Osteocyte (in vitro differentiated cells): ENCODE measurements at regions not wholly inside any gene's neighbourhood (a gene's known extent, or its start where the extent isn't known, plus 50 kb on each side); places are given as distances from the start of the nearest gene placed in this dataset.
"Not testable (repeated sequence)": the region's sequence is repeated elsewhere in the genome, so short reads cannot be mapped to it uniquely, and the experiment has no call there.

Experiments used
- DNase-seq: peaks from one replicate; pipeline ENCODE4 v3.0.0; 2021; ENCODE audit warnings: mixed read lengths; ENCODE audit not compliant: unreplicated experiment; ENCODE audit errors: extremely low spot score
- H3K27ac Mint-ChIP-seq: one replicate; pipeline ENCODE4 v1.8.0; 2021; ENCODE audit warnings: mild to moderate bottlenecking, mixed read lengths; ENCODE audit not compliant: unreplicated experiment
- H3K27me3 Mint-ChIP-seq: one replicate; pipeline ENCODE4 v1.8.0; 2021; ENCODE audit warnings: mixed read lengths; ENCODE audit not compliant: unreplicated experiment
- H3K36me3 Mint-ChIP-seq: one replicate; pipeline ENCODE4 v1.8.0; 2021; ENCODE audit warnings: mixed read lengths; ENCODE audit not compliant: unreplicated experiment
- H3K4me1 Mint-ChIP-seq: one replicate; pipeline ENCODE4 v1.8.0; 2021; ENCODE audit warnings: mixed read lengths; ENCODE audit not compliant: unreplicated experiment
- H3K4me3 Mint-ChIP-seq: one replicate; pipeline ENCODE4 v1.8.0; 2021; ENCODE audit warnings: mild to moderate bottlenecking, moderate library complexity, mixed read lengths; ENCODE audit not compliant: unreplicated experiment
- H3K9me3 Mint-ChIP-seq: one replicate; pipeline ENCODE4 v1.8.0; 2021; ENCODE audit warnings: mixed read lengths; ENCODE audit not compliant: unreplicated experiment
- CTCF ChIP-seq: fragments of 200-600 bp; sonication (generic); IDR thresholded peaks from 2 replicates; pipeline ENCODE4 v1.5.0; 2021; ENCODE audit warnings: antibody characterized with exemption, mild to moderate bottlenecking, moderate library complexity

DNA sequence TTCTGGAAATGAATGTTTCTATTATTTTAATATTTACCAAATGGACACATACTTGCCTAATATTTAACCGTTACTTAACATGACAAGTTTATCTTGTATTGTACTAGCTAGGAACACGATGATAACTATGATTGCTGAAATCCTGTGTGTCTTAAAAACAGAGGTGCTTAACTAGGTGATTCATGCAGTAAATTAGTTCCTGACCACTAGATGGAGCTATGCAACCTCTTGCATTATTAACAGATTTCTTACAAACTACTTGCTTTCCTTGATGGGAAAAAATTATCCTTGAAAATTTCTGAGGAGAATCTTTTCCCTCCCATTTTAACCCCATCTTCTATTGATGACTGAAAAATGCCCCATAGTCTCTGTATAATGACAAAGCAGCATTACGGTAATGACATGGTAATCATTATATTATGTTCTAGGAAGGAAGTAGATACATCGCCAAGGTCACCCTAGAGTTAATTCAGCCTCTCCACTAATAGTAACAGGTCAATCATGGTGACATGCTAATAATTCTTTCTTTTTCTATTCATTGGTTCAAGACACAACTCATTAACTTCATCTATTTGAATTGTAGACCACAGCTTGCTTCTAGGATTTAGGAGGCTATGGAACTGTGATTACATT lies 844.2 kb downstream of the RAPGEF2 start:
- TF ChIP-seq CTCF, result peak; percentile 81
- Mint-ChIP-seq H3K4me3 (no peak overlapping the region), H3K4me1 (no peaks in the 10 kb centered on the region), H3K36me3 (no peaks in the 10 kb centered on the region), H3K27me3 (peaks cover 11% of the 10 kb centered on the region), H3K9me3 (no peaks in the 10 kb centered on the region), H3K27ac (no peak overlapping the region)
- DNase-seq, result no peak

GRCh38 chr4:159950707-159951106 lies 847.8 kb downstream of the RAPGEF2 start:
- no peak for DNase-seq
- H3K27me3 Mint-ChIP-seq, result peaks cover 17% of the 10 kb centered on the region
- TF ChIP-seq CTCF, result no peak
- H3K4me1 Mint-ChIP-seq, result no peaks in the 10 kb centered on the region
- H3K27ac Mint-ChIP-seq, result no peak overlapping the region
- H3K36me3 Mint-ChIP-seq, result no peaks in the 10 kb centered on the region
- no peaks in the 10 kb centered on the region for H3K9me3 Mint-ChIP-seq
- H3K4me3 Mint-ChIP-seq, result no peak overlapping the region

GRCh38 chr4:159966746-159967145 lies 863.9 kb downstream of the RAPGEF2 start:
- peaks cover 19% of the 10 kb centered on the region for H3K27me3 Mint-ChIP-seq
- no peak for TF ChIP-seq CTCF
- no peaks in the 10 kb centered on the region for H3K4me1 Mint-ChIP-seq
- no peak overlapping the region for H3K4me3 Mint-ChIP-seq
- H3K9me3 Mint-ChIP-seq, result no peaks in the 10 kb centered on the region
- no peak overlapping the region for H3K27ac Mint-ChIP-seq
- DNase-seq, result no peak
- no peaks in the 10 kb centered on the region for H3K36me3 Mint-ChIP-seq

- H3K4me3 Mint-ChIP-seq, H3K27me3 Mint-ChIP-seq, H3K27ac Mint-ChIP-seq, DNase-seq, H3K36me3 Mint-ChIP-seq, H3K9me3 Mint-ChIP-seq, H3K4me1 Mint-ChIP-seq: not testable (repeated sequence)
Observed at GRCh38 chr4:159976871-159977482, 874.1 kb downstream of the RAPGEF2 start.

DNA sequence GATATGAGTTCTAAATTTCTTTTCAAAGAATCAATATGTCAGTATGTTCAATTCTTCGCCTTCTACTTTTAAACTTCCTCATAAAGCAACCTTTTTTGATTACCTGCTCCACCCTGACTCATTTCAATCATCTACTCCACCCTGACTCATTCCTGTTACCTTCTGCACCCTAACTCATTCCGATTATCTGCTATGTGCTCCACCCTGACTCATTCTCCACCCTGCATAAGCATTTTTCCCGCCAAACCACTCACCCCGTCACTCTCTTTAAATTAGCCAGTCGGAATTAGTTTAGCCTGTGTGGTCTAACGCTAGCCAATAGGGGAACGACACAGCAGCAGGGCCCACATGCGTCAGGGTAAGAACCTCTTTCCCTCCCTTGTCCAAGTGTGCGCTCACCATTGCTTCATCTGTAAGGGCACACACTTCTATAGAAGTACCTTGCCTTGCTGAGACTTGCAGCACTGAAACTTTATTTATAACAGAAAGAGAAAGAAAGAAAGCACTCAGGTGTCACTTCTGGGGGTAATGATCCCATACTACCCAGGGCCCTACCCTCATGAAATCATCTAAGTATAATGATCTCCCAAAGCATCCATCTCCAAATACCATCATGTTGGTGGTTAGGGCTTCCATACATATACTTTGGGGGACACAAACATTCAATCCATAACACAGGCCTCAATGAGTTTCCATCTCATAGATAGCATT lies 875.2 kb downstream of the RAPGEF2 start:
- Mint-ChIP-seq H3K4me3 (no peak overlapping the region), H3K9me3 (no peaks in the 10 kb centered on the region), H3K36me3 (no peaks in the 10 kb centered on the region), H3K27ac (no peak overlapping the region), H3K27me3 (no peaks in the 10 kb centered on the region), H3K4me1 (no peaks in the 10 kb centered on the region)
- no peak for TF ChIP-seq CTCF
- DNase-seq, result no peak
